ENCODE measurements at regions not wholly inside any gene's neighbourhood (a gene's known extent, or its start where the extent isn't known, plus 50 kb on each side); places are given as distances from the start of the nearest gene placed in this dataset.

DNA sequence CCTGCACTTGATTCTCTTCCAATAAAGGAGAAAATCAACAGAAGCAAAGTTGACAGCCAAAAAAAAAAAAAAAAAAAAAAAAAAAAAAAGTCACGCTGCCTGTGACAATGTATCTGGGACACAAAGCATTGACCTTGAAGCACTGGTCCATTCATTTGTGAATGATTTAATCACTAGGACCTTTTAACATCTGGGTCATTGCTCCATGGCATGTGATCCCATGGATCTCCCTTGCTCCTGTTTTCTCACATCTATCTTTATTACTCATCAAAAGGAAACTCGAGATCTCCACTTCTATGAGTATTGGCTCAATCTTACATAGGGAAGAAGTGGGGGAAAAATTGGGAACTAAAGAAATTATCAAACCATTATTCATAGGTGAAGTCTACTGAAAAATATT, 89.6 kb upstream of the SMIM30 start:
- TF ChIP-seq, protein P1, sequence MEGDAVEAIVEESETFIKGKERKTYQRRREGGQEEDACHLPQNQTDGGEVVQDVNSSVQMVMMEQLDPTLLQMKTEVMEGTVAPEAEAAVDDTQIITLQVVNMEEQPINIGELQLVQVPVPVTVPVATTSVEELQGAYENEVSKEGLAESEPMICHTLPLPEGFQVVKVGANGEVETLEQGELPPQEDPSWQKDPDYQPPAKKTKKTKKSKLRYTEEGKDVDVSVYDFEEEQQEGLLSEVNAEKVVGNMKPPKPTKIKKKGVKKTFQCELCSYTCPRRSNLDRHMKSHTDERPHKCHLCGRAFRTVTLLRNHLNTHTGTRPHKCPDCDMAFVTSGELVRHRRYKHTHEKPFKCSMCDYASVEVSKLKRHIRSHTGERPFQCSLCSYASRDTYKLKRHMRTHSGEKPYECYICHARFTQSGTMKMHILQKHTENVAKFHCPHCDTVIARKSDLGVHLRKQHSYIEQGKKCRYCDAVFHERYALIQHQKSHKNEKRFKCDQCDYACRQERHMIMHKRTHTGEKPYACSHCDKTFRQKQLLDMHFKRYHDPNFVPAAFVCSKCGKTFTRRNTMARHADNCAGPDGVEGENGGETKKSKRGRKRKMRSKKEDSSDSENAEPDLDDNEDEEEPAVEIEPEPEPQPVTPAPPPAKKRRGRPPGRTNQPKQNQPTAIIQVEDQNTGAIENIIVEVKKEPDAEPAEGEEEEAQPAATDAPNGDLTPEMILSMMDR (IDR thresholded peaks at IDR 0.05; ENCODE audit: borderline replicate concordance, control extremely low read depth, extremely low read depth, insufficient read depth, missing control alignments), result no peak
- in situ Hi-C loops (cut with MboI; ENCODE audit: low sequenced_read_pairs, unreplicated experiment), result no loop called here
- DNase-seq (ENCODE audit: low spot score), result no peak

DNA sequence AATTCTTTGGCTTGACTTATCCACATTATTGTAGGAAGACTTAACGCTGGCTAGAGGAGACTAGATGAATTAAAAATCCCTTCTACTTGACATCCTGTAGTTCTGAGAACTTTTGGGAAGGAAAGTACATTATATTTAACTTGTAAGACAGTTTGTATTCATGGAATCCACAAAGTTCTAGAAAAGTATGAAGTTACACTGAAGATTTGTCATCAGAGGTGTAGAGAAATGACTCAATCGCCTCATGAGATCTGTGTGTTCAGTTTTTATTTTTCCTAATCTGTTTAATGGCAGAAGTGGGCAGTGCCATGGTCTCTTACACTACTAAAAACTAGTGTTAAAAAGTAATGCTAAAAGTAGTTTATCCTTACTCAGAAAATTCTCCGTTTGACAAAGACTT, 89.1 kb upstream of the SMIM30 start:
- in situ Hi-C loops (cut with MboI; ENCODE audit: low sequenced_read_pairs, unreplicated experiment), result no loop called here
- DNase-seq (ENCODE audit: low spot score), result no peak

DNA sequence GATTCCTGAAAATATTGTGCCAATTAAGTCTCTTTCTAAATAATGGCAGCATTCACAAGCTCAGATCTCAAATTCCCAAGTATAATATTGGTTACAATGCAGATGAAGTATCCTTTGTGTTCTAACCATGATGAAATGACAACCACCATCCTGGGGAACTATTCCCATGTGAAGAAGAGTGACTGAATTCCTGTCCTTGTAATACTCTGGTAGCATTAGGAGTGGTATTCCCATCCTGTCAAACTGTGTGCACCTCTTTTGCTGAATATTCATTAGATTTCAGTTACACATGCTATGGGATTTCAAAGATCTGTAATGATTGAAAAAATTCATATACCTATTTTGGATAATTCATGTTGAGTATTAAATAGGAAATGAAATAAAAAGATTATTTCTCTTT, 86.1 kb upstream of the SMIM30 start:
- DNase-seq (ENCODE audit: low spot score), result no peak
- TF ChIP-seq, protein P1 (IDR thresholded peaks at IDR 0.05; ENCODE audit: borderline replicate concordance, control extremely low read depth, extremely low read depth, insufficient read depth, missing control alignments), result no peak
- in situ Hi-C loops (cut with MboI; ENCODE audit: low sequenced_read_pairs, unreplicated experiment), result no loop called here

More for the DNA sequence above, 89.1 kb upstream of the SMIM30 start:
- TF ChIP-seq, protein P1 (IDR thresholded peaks at IDR 0.05; ENCODE audit: borderline replicate concordance, control extremely low read depth, extremely low read depth, insufficient read depth, missing control alignments), result no peak

DNA sequence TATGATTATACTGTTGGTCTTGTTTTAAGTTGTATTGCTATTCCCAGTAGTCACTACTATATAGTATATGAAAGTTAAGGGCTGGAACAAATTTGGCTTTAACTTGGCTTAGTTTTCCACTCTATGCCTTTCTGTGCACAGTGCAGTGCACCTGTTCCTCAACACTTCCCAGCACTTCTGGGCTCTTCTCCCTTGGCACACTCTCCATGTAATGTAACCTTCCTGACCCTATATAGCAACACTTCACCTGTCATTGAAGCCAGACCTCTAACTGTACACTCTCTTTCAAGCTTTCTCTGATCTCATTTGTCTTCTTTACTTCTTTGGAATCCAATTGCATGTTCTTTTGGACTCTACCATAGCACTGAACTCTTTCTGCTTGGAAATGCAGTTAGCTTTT, 83.9 kb upstream of the SMIM30 start:
- DNase-seq (ENCODE audit: low spot score), result no peak
- TF ChIP-seq, protein P1 (IDR thresholded peaks at IDR 0.05; ENCODE audit: borderline replicate concordance, control extremely low read depth, extremely low read depth, insufficient read depth, missing control alignments), result no peak
- in situ Hi-C loops (cut with MboI; ENCODE audit: low sequenced_read_pairs, unreplicated experiment), result no loop called here

DNA sequence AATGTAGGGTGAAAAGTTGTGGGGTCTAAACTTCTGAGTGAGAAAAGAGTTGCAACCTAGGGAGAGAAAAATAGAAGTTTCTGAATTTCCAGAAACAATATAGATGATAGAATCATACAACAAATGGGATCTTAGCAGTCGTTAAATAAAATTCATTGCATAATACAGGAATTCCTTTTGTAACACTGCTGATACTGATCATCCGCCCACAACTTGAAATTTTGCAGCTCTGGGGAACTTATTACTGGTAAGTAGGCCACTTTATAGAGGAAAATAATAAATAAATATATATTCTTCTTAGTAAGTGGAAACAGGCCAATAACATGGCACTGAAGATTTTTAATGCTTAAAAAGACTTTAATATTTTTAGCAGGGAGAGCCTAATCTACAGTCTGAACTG, 81.9 kb upstream of the SMIM30 start:
- TF ChIP-seq, protein P1 (IDR thresholded peaks at IDR 0.05; ENCODE audit: borderline replicate concordance, control extremely low read depth, extremely low read depth, insufficient read depth, missing control alignments), result no peak
- DNase-seq (ENCODE audit: low spot score), result no peak
- in situ Hi-C loops (cut with MboI; ENCODE audit: low sequenced_read_pairs, unreplicated experiment), result no loop called here

DNA sequence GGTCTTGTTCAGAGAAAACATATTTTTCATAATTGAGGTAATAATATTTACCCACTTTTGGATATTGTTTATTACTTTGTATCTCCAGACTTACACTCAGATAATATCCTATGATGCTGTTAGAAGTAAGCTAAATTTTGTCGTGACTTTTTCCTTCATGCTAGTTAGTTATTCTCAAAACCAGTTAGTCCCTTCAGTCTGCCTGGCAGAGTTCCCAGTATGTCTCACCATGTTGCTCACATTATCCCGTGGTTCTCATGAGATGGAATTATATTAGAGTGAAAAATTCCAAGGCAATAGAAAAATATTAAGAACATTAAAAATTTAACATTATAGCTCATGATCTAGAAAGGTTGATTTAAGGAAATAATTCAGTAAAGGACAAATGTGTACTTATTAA, 81.5 kb upstream of the SMIM30 start:
- no peak for DNase-seq (ENCODE audit: low spot score)
- TF ChIP-seq, protein P1 (IDR thresholded peaks at IDR 0.05; ENCODE audit: borderline replicate concordance, control extremely low read depth, extremely low read depth, insufficient read depth, missing control alignments), result no peak
- in situ Hi-C loops (cut with MboI; ENCODE audit: low sequenced_read_pairs, unreplicated experiment), result no loop called here

DNA sequence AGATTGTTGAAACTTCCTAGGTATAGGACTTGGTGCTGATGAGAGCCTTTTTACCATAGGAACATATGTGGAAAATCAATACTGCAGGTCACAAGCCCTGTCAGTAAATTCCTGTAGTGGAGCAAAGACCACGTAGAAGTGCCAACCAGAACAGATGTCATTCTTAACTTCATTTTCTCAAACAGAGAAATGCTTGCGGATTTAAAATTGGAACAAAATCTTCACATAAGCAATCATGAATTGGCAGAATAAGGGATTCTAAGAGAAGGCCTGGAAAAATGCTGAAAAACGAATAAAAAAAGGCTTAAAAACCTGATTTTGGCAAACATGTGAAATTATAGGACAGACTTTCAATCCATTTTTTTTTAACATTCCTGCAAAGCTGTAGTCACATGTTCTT, 80.8 kb upstream of the SMIM30 start:
- TF ChIP-seq, protein P1 (IDR thresholded peaks at IDR 0.05; ENCODE audit: borderline replicate concordance, control extremely low read depth, extremely low read depth, insufficient read depth, missing control alignments), result no peak
- DNase-seq (ENCODE audit: low spot score), result no peak
- in situ Hi-C loops (cut with MboI; ENCODE audit: low sequenced_read_pairs, unreplicated experiment), result no loop called here

All from GM13976 (cell line).